ENCODE measurements at regions not wholly inside any gene's neighbourhood (a gene's known extent, or its start where the extent isn't known, plus 50 kb on each side); places are given as distances from the start of the nearest gene placed in this dataset.
"Not testable (repeated sequence)": the region's sequence is repeated elsewhere in the genome, so short reads cannot be mapped to it uniquely, and the experiment has no call there.

DNA sequence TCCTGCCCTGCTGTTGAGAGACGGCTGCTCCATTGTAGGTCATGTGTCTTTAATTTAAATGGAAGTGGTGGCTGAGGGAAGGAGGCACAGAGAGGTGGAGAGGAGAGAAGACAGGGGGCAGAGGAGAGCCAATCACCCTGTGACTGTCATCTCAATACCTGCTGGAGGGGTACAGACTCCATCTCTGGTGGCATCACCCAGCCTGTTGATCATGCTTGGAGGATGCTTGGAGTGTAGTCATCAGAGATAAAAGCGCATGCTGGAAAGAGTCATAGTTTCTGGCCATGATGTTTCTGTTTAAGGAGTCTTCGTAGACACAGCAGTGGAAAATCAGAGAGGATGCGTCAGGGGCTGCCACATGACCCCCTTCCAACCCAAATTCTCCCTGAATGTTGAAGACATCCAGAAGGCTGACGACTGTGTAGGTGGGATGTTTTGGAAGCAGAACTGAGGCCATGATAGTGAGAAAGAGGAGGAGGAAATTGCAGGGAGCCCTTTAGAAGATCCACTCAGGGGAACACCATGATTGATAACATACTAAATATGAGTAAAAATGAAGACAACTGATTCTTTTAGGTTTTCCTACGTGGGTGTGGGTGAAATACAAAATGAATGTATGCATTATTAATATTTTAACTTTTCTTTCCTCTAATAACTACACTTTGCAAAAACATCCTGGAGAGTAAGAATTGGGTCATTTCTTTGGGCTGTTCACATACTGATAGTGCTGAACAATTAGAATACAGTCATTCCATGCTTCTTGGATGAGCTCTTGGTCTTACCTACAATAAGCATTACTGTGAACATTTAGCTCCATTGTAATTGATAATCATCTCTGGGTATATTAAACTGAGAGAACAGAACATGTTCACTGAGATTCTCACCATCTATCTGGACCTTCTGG, 210.6 kb upstream of the ATP10A start:
- no peak for DNase-seq (ENCODE audit: low spot score)

DNA sequence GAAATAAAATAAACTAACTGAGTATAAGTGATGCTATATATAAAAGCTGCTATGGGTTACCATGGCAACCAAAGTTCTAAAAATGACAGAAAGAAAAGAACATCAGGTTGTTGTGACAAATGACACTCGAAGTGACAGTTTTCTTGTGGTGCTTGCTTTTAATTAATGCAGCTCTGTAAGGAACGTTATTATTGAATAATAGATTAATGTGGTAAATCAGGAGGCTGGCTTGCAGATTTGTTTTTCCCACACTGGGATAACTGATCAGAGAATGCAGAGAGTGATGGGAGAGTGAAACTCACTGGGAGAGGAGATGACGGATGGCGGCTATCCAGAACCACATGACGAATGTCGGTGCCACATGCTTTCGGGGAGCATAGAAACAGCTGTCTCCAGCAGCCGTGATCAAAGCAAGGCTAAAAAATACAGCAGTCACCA, 207.0 kb upstream of the ATP10A start:
- no peak for DNase-seq (ENCODE audit: low spot score)

- no peak for DNase-seq (ENCODE audit: low spot score)
Observed at GRCh38 chr15:26069231-26069641, 206.1 kb upstream of the ATP10A start.

DNA sequence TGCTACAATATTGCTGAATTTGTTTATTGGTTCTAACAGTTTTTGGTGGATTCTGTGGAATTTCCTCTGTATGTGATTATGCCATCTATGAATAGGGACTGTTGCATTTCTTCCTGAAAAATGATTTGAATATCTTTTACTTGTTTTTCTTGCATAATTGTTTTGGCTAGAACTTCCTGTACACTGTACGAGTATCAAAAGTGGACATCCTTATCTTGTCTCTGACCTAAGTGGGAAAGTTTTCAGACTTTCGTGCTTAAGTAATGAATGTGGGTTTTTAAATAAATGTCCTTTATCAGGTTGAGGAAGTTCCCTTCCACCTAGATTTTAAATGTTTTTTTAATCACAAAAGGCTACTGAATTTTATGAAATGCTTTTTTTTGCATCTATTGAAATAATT, 203.8 kb upstream of the ATP10A start:
- no peak for DNase-seq (ENCODE audit: low spot score)

GRCh38 chr15:26065723-26066122, 202.6 kb upstream of the ATP10A start:
- no peak for DNase-seq (ENCODE audit: low spot score)

- no peak for DNase-seq (ENCODE audit: low spot score)
Observed at GRCh38 chr15:26061248-26061647, 198.1 kb upstream of the ATP10A start.

DNA sequence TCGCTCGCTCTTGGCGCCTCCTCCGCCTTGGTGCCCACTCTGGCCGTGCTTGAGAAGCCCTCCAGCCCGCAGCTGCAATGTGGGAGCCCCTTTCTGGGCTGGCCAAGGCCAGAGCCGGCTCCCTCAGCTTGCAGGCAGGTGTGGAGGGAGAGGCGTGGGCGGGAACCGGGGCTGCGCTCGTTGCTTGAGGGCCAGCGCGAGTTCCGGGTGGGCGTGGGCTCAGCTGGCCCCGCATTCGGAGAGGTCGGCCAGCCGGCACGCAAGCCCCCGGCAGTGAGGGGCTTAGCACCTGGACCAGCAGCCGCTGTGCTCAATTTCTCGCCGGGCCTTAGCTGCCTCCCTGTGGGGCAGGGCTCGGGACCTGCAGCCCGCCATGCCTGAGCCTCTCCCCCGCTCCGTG, 193.6 kb upstream of the ATP10A start:
- not testable (repeated sequence) for DNase-seq (ENCODE audit: low spot score)

- DNase-seq (ENCODE audit: low spot score): no peak
Observed at GRCh38 chr15:26051761-26052675, 188.9 kb upstream of the ATP10A start.

- DNase-seq (ENCODE audit: low spot score): no peak
Observed at GRCh38 chr15:26050984-26051383, 187.9 kb upstream of the ATP10A start.

- DNase-seq (ENCODE audit: low spot score): no peak
Observed at GRCh38 chr15:26049900-26050657, 187.0 kb upstream of the ATP10A start.

- no peak for DNase-seq (ENCODE audit: low spot score)
Observed at GRCh38 chr15:26048669-26049068, 185.5 kb upstream of the ATP10A start.

DNA sequence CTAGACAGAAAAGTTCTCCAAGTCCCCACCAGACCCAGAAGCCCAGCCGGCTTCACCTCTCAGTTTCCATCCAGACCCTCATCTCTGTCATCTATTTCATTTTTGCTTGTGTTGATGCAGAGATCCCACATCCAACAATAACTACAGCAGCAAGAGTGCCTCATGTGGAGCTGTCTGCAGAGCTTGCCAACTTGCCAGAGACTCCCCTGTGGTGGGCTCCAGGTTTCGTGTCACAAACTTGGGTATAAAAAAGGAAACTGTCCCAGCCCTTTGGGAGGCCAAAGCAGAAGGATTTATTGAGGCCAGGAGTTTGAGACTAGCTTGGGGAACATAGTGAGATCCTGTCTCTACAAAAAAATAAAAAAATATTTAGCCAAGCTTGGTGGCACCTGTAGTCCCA, 182.4 kb upstream of the ATP10A start:
- DNase-seq (ENCODE audit: low spot score): no peak

GRCh38 chr15:26043018-26043417, 179.9 kb upstream of the ATP10A start:
- DNase-seq (ENCODE audit: low spot score): no peak

GRCh38 chr15:26038693-26039092, 175.6 kb upstream of the ATP10A start:
- no peak for DNase-seq (ENCODE audit: low spot score)

DNA sequence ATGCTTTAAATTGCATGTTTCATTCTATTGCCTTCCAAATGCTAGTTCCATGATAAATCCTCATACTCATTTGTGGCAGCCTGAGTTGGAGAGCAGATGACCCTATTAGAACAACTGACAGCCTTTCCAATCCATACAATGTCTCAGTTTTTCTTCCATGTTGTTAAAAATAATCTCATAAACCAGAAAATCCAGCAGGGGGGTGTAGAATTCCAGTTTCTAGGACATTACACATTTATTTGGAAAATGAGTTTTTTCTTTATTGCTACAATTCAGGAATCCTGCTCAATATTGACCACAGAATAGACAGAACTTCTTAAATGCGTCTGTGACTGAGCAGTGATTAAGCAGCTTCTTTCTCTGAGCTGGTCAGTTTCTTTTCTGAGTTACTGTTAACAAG, 174.2 kb upstream of the ATP10A start:
- DNase-seq (ENCODE audit: low spot score): no peak

DNA sequence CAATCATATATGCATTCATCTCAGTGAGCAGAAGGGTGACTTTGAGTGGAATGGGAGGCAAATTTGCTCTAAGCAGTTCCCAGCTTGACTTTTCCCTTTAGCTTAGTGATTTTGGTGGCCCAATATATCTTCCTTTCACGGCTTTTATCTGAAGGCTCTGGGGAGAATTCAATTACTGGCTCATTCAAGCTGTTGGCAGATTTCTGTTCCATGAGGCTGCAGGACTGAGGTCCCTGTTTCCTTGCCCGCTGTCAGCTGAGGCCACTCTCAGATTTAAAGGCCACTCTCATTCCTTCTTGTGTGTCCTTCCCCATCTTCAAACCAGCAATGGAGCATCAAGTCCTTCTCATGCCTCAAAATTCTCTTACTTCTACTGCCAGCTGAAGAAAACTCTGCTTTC, 170.4 kb upstream of the ATP10A start:
- DNase-seq (ENCODE audit: low spot score): no peak

GRCh38 chr15:26032162-26032846, 169.2 kb upstream of the ATP10A start:
- no peak for DNase-seq (ENCODE audit: low spot score)

DNA sequence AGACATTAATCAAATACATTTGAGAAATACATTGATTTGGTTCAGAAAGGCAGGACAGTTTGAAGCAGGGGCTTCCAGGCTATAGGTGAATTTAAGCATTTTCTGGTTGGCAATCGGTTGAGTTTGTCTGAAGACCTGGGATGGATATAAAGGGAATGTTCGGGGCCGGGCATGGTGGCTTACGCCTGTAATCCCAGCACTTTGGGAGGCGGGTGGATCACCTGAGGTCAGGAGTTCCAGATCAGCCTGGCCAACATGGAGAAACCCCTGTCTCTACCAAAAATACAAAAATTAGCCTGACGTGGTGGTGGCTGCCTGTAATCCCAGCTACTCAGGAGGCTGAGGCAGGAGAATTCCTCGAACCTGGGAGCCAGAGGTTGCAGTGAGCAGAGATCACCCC, 166.5 kb upstream of the ATP10A start:
- not testable (repeated sequence) for DNase-seq (ENCODE audit: low spot score)

DNA sequence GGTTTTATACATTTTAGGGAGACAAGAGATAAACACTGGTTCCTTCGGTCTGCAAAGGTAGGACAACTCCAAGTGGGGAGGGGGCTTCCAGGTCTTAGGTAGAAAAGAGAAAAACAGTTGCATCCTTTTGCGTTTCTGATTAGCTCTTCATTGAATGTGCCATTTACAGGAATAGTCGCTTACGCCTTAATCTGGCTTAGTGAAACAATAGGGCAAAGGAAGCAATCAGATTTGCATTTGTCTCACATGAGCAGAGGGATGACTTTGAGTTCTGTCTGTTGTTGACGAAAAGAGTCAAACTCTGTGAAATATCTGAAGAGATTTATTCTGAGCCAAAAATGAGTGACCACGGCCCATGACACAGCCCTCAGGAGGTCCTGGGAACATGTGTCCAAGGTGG, 166.0 kb upstream of the ATP10A start:
- DNase-seq (ENCODE audit: low spot score): no peak

GRCh38 chr15:26028086-26028740, 165.1 kb upstream of the ATP10A start:
- no peak for DNase-seq (ENCODE audit: low spot score)

- DNase-seq (ENCODE audit: low spot score): not testable (repeated sequence)
Observed at GRCh38 chr15:26026671-26027070, 163.5 kb upstream of the ATP10A start.

All from COLO829 (cell line).